H1 (cell line): ENCODE measurements at regions not wholly inside any gene's neighbourhood (a gene's known extent, or its start where the extent isn't known, plus 50 kb on each side); places are given as distances from the start of the nearest gene placed in this dataset.

ENCODE experiments used
- CTCF ChIA-PET: fragments of 300-600 bp; sonication (Branson Sonifier 250); formaldehyde crosslinking; loops from one replicate; lab custom pipeline; 2021; ENCODE audit not compliant: partially characterized antibody; lab: Charles Lee
- POLR2A ChIA-PET: fragments of 300-600 bp; sonication (Branson Sonifier 250); formaldehyde crosslinking; loops from one replicate; lab custom pipeline; 2021; ENCODE audit warnings: inconsistent platforms; ENCODE audit not compliant: partially characterized antibody; lab: Charles Lee
- DNase-seq, 2 experiments: peaks; one replicate each; pipeline versions ENCODE4 v3.0.0 to v3.0.0-alpha.2; 2010 to 2022; ENCODE audit warnings: low spot score in 2 of 2, low read depth in 1 of 2, mixed read lengths in 1 of 2
- FAIRE-seq: peaks from 2 replicates; lab custom pipeline; 2011; peaks lifted over from hg19 to GRCh38; lab: Jason Lieb, UNC
- H2AFZ ChIP-seq: 2 replicates; pipeline ENCODE4 v1.8.1; 2012; ENCODE audit warnings: low read length, inconsistent platforms
- H2AK5ac ChIP-seq: 2 replicates; pipeline ENCODE4 v1.6.1; 2013; ENCODE audit warnings: low read depth, low read length
- H2BK120ac ChIP-seq: replicated peaks from 2 replicates; pipeline ENCODE3; 2013; ENCODE audit warnings: low read depth, low read length, inconsistent platforms
- H2BK12ac ChIP-seq: 2 replicates; pipeline ENCODE4 v1.6.1; 2013; ENCODE audit warnings: low read depth, low read length
- H2BK15ac ChIP-seq: 2 replicates; pipeline ENCODE4 v1.6.1; 2013; ENCODE audit warnings: low read length
- H2BK20ac ChIP-seq: 2 replicates; pipeline ENCODE4 v1.6.1; 2013; ENCODE audit warnings: low read length
- H2BK5ac ChIP-seq: 2 replicates; pipeline ENCODE4 v1.6.1; 2013; ENCODE audit warnings: low read depth, low read length
- H3K14ac ChIP-seq: 2 replicates; pipeline ENCODE4 v1.6.1; 2013; ENCODE audit warnings: inconsistent platforms; ENCODE audit not compliant: insufficient read length
- H3K18ac ChIP-seq: 2 replicates; pipeline ENCODE4 v1.6.1; 2013; ENCODE audit warnings: low read length; ENCODE audit errors: extremely low read depth
- H3K23ac ChIP-seq: 2 replicates; pipeline ENCODE4 v1.6.1; 2013; ENCODE audit warnings: inconsistent platforms; ENCODE audit not compliant: insufficient read length
- H3K23me2 ChIP-seq: 2 replicates; pipeline ENCODE4 v1.6.1; 2013; ENCODE audit warnings: low read depth, low read length
- H3K27ac ChIP-seq: 2 replicates; pipeline ENCODE4 v1.6.1; 2011; ENCODE audit warnings: low read depth, low read length, inconsistent platforms
- H3K27me3 ChIP-seq, 4 experiments: replicated peaks in 1 of 4; 1 replicate in 1 of 4; 2 replicates in 3 of 4; pipeline versions ENCODE4 v1.6.1 to v1.8.1; 2011 to 2013; ENCODE audit warnings: low read length in 3 of 4, mild to moderate bottlenecking in 3 of 4, inconsistent platforms in 2 of 4, mixed read lengths in 2 of 4, moderate library complexity in 1 of 4; ENCODE audit not compliant: control insufficient read depth in 3 of 4, insufficient read depth in 3 of 4; ENCODE audit errors: extremely low read depth in 1 of 4
- H3K36me3 ChIP-seq, 4 experiments: 2 replicates each; pipeline versions ENCODE4 v1.6.1 to v1.8.1; 2011 to 2013; ENCODE audit warnings: mild to moderate bottlenecking in 4 of 4, low read length in 3 of 4, moderate library complexity in 2 of 4, control low read depth in 1 of 4, inconsistent platforms in 1 of 4; ENCODE audit not compliant: insufficient read depth in 4 of 4, control insufficient read depth in 2 of 4
- H3K4ac ChIP-seq: replicated peaks from 2 replicates; pipeline ENCODE3; 2013; ENCODE audit warnings: low read length, low read depth, mixed read lengths, inconsistent platforms; ENCODE audit not compliant: insufficient read length
- H3K4me1 ChIP-seq, 4 experiments: replicated peaks in 1 of 4; 1 replicate in 1 of 4; 2 replicates in 3 of 4; pipeline versions ENCODE4 v1.6.1 to v1.8.1; 2011 to 2013; ENCODE audit warnings: low read length in 3 of 4, inconsistent platforms in 2 of 4, mixed read lengths in 1 of 4; ENCODE audit not compliant: insufficient read depth in 4 of 4, control insufficient read depth in 3 of 4
- H3K4me2 ChIP-seq, 2 experiments: 2 replicates each; pipeline versions ENCODE4 v1.6.1 to v1.8.1; 2011 to 2013; ENCODE audit warnings: low read depth in 2 of 2, low read length in 2 of 2, control low read depth in 1 of 2, inconsistent platforms in 1 of 2, mild to moderate bottlenecking in 1 of 2; ENCODE audit not compliant: insufficient read depth in 1 of 2
- H3K4me3 ChIP-seq, 4 experiments: fragments of 200-600, 300-600 bp in 1 of 4; sonication (generic), shearing (Covaris generic), sonication (Bioruptor Twin) in 1 of 4; 2 replicates each; pipeline versions ENCODE4 v1.5.1 to v1.8.1; 2011 to 2016; ENCODE audit warnings: low read length in 4 of 4, low read depth in 3 of 4, control low read depth in 2 of 4, inconsistent platforms in 2 of 4, mild to moderate bottlenecking in 2 of 4, mixed read lengths in 1 of 4, moderate library complexity in 1 of 4; ENCODE audit not compliant: insufficient read depth in 2 of 4; ENCODE audit errors: extremely low read depth in 1 of 4
- H3K56ac ChIP-seq: replicated peaks from 2 replicates; pipeline ENCODE3; 2013; ENCODE audit warnings: low read depth, mild to moderate bottlenecking, mixed read lengths, low read length, inconsistent platforms; ENCODE audit not compliant: insufficient read length
- H3K79me1 ChIP-seq: 2 replicates; pipeline ENCODE4 v1.6.1; 2013; ENCODE audit warnings: low read depth, low read length, control low read depth
- H3K79me2 ChIP-seq, 2 experiments: 2 replicates each; pipeline versions ENCODE4 v1.6.1 to v1.8.1; 2012 to 2013; ENCODE audit warnings: low read length in 2 of 2, mild to moderate bottlenecking in 2 of 2, inconsistent platforms in 1 of 2; ENCODE audit not compliant: insufficient read depth in 2 of 2, control insufficient read depth in 1 of 2
- H3K9ac ChIP-seq, 4 experiments: replicated peaks in 1 of 4; 1 replicate in 1 of 4; 2 replicates in 3 of 4; pipeline versions ENCODE4 v1.6.1 to v1.8.1; 2011 to 2013; ENCODE audit warnings: low read depth in 3 of 4, low read length in 3 of 4, control low read depth in 2 of 4, mild to moderate bottlenecking in 2 of 4, moderate library complexity in 2 of 4, inconsistent platforms in 1 of 4; ENCODE audit errors: extremely low read depth in 1 of 4
- H3K9me3 ChIP-seq, 2 experiments: 2 replicates each; pipeline versions ENCODE4 v1.6.1 to v1.8.1; 2012 to 2013; ENCODE audit warnings: mild to moderate bottlenecking in 2 of 2, moderate library complexity in 2 of 2, control low read depth in 1 of 2, inconsistent platforms in 1 of 2, low read depth in 1 of 2, low read length in 1 of 2, mixed read lengths in 1 of 2; ENCODE audit not compliant: insufficient read depth in 2 of 2
- H4K20me1 ChIP-seq, 2 experiments: replicated peaks in 1 of 2; 2 replicates each; pipeline versions ENCODE3 to v1.8.1; 2011 to 2013; ENCODE audit warnings: inconsistent platforms in 2 of 2, low read length in 2 of 2, mild to moderate bottlenecking in 1 of 2; ENCODE audit not compliant: insufficient read depth in 2 of 2, control insufficient read depth in 1 of 2
- H4K5ac ChIP-seq: 2 replicates; pipeline ENCODE4 v1.6.1; 2013; ENCODE audit warnings: low read length, low read depth, mixed read lengths, inconsistent platforms; ENCODE audit not compliant: insufficient read length
- H4K8ac ChIP-seq: 2 replicates; pipeline ENCODE4 v1.8.0; 2013; ENCODE audit warnings: mild to moderate bottlenecking, moderate library complexity, low read length, inconsistent platforms; ENCODE audit not compliant: insufficient read depth; ENCODE audit errors: extremely low read depth
- H4K91ac ChIP-seq: replicated peaks from 2 replicates; pipeline ENCODE3; 2013; ENCODE audit warnings: low read length, mixed read lengths, inconsistent platforms; ENCODE audit not compliant: insufficient read length
- CHD2 ChIP-seq: IDR thresholded peaks from 2 replicates; pipeline ENCODE4 v1.6.1; 2012; ENCODE audit warnings: low read length, improper control_type of control experiment
- EP300 ChIP-seq, 2 experiments: IDR thresholded peaks; 1 replicate in 1 of 2; 2 replicates in 1 of 2; pipeline ENCODE4 v1.6.1; 2011 to 2012; ENCODE audit warnings: low read depth in 2 of 2, low read length in 2 of 2, mild to moderate bottlenecking in 2 of 2, borderline replicate concordance in 1 of 2, inconsistent platforms in 1 of 2, moderate library complexity in 1 of 2
- GABPA ChIP-seq: IDR thresholded peaks from 2 replicates; pipeline ENCODE4 v1.6.1; 2011; ENCODE audit warnings: mild to moderate bottlenecking, low read length, moderate library complexity, borderline replicate concordance; ENCODE audit not compliant: insufficient read depth
- HDAC6 ChIP-seq: IDR thresholded peaks from one replicate; pipeline ENCODE4 v1.7.1; 2012; ENCODE audit warnings: low read depth, mild to moderate bottlenecking, inconsistent platforms, low read length, moderate library complexity
- RBBP5 ChIP-seq: IDR thresholded peaks from 2 replicates; pipeline ENCODE4 v1.7.1; 2012; ENCODE audit warnings: low read depth, mild to moderate bottlenecking, inconsistent platforms, low read length, moderate library complexity, borderline replicate concordance
- RNF2 ChIP-seq: fragments of 200-900, 300-1000 bp; sonication (generic); IDR thresholded peaks from 2 replicates; pipeline ENCODE4 v1.7.1; 2016; ENCODE audit warnings: borderline replicate concordance, low read depth, mild to moderate bottlenecking, antibody characterized with exemption, low read length; ENCODE audit not compliant: poor library complexity, severe bottlenecking; ENCODE audit errors: missing control alignments
- RXRA ChIP-seq: IDR thresholded peaks from 2 replicates; pipeline ENCODE4 v1.6.1; 2011; ENCODE audit warnings: low read depth, mild to moderate bottlenecking, low read length, moderate library complexity; ENCODE audit not compliant: insufficient read depth
- SIN3A ChIP-seq, 2 experiments: IDR thresholded peaks in 1 of 2; conservative IDR thresholded peaks in 1 of 2; 2 replicates each; pipeline ENCODE4 v1.6.1; 2011 to 2012; ENCODE audit warnings: low read length in 2 of 2, improper control_type of control experiment in 1 of 2, low read depth in 1 of 2, mild to moderate bottlenecking in 1 of 2
- SIRT6 ChIP-seq: IDR thresholded peaks from one replicate; pipeline ENCODE4 v1.7.1; 2012; ENCODE audit warnings: low read length, inconsistent platforms
- SIX5 ChIP-seq: IDR thresholded peaks from 2 replicates; pipeline ENCODE4 v1.6.1; 2011; ENCODE audit warnings: mild to moderate bottlenecking, low read depth, low read length
- SP1 ChIP-seq: IDR thresholded peaks from 2 replicates; pipeline ENCODE4 v1.6.1; 2011; ENCODE audit warnings: low read depth, low read length
- SP2 ChIP-seq: IDR thresholded peaks from 2 replicates; pipeline ENCODE4 v1.6.1; 2012; ENCODE audit warnings: mild to moderate bottlenecking, low read length, inconsistent platforms
- SP4 ChIP-seq: IDR thresholded peaks from 2 replicates; pipeline ENCODE4 v1.6.1; 2012; ENCODE audit warnings: low read length, inconsistent platforms
- SUZ12 ChIP-seq: fragments of 200-600 bp; sonication (generic); IDR thresholded peaks from 2 replicates; pipeline ENCODE4 v1.6.1; 2012; ENCODE audit warnings: mild to moderate bottlenecking, inconsistent platforms, low read length, moderate library complexity, mixed read lengths
- TAF1 ChIP-seq: IDR thresholded peaks from 2 replicates; pipeline ENCODE4 v1.6.1; 2011; ENCODE audit warnings: mild to moderate bottlenecking, low read depth, low read length
- WGBS, 2 experiments: shearing (Covaris generic) in 1 of 2; methylation state at CpG; one replicate each; pipeline versions ENCODE4 v1.1.6 to v1.1.7; 2013 to 2015; ENCODE audit warnings: low lambda C conversion rate in 2 of 2, mixed read lengths in 2 of 2, inconsistent platforms in 1 of 2, low coverage in 1 of 2, missing lambda C conversion rate in 1 of 2; ENCODE audit not compliant: insufficient replicate concordance in 2 of 2, insufficient coverage in 1 of 2, insufficient read length in 1 of 2; ENCODE audit errors: extremely low coverage in 1 of 2, missing lambda C conversion rate in 1 of 2; 5-methylcytosine and 5-hydroxymethylcytosine counted together

GRCh38 chr7:21371360-21371759 lies 56.5 kb upstream of the SP4 start:
- no peak for DNase-seq
- Histone ChIP-seq H2AFZ (no peak overlapping the region), H3K79me2 (no peaks in the 10 kb centered on the region), H2BK5ac (no peak overlapping the region), H4K8ac (no peak overlapping the region), H3K79me1 (no peaks in the 10 kb centered on the region), H3K56ac (no peak overlapping the region), H3K27me3 (no peaks in the 10 kb centered on the region), H2BK12ac (no peak overlapping the region), H3K4ac (no peak overlapping the region), H3K23me2 (no peaks in the 10 kb centered on the region), H3K14ac (no peak overlapping the region), H3K18ac (no peak overlapping the region), H4K91ac (no peak overlapping the region), H2BK120ac (no peak overlapping the region), H3K9me3 (peaks cover 6 to 8% of the 10 kb centered on the region in 2 experiments; a peak in 2 of 4 replicates), H3K23ac (no peak overlapping the region), H4K20me1 (no peaks in the 10 kb centered on the region), H3K36me3 (no peaks in the 10 kb centered on the region), H3K4me2 (no peak overlapping the region; a peak in 1 of 4 replicates), H4K5ac (no peak overlapping the region), H3K27ac (no peak overlapping the region), H3K4me1 (peaks cover 0 to 8% (median 3%) of the 10 kb centered on the region in 4 experiments; a peak in 4 of 7 replicates), H2BK15ac (no peak overlapping the region), H3K4me3 (no peak overlapping the region), H3K9ac (no peak overlapping the region), H2AK5ac (no peak overlapping the region), H2BK20ac (no peak overlapping the region)
- WGBS, 2 experiments, result 70% methylated on average over 2 of the region's 2 CpGs; no CpG with 5 or more reads in 1 of the 2 experiments
- POLR2A ChIA-PET, result no interaction called here
- CTCF ChIA-PET, result interaction anchor here (0.7 to 0.8 kb wide), 2 partner anchors 348 to 393 kb away, joined by 3 to 4 read pairs; no protein-coding TSS in a partner anchor
- FAIRE-seq, result no peak
- TF ChIP-seq EP300 (IDR thresholded peaks at IDR 0.05; ENCODE audit: borderline replicate concordance in 1 of 2, low read depth in 2 of 2, low read length in 2 of 2) (no peak), TAF1 (no peak), SP1 (no peak), RBBP5 (no peak), SUZ12 (no peak), SIRT6 (no peak), SIX5 (no peak), RXRA (no peak), RNF2 (no peak), SIN3A (conservative IDR thresholded peaks at IDR 0.05 in 1 of 2, IDR thresholded peaks at IDR 0.05 in 1 of 2; ENCODE audit: low read depth in 1 of 2, low read length in 2 of 2) (no peak), CHD2 (no peak), SP2 (no peak), HDAC6 (no peak), GABPA (no peak), SP4 (no peak)
